ENCODE measurements at regions not wholly inside any gene's neighbourhood (a gene's known extent, or its start where the extent isn't known, plus 50 kb on each side); places are given as distances from the start of the nearest gene placed in this dataset.

- DNase-seq (ENCODE audit: low read depth in 2 of 2), result no peak
These were observed 159.4 kb upstream of the SMAD3 start for GRCh38 chr15:66905954-66906353.

GRCh38 chr15:66906668-66907614 is 158.5 kb upstream of the SMAD3 start:
- no peak for DNase-seq (ENCODE audit: low read depth in 2 of 2)

- DNase-seq (ENCODE audit: low read depth in 2 of 2), result no peak
These were observed 157.3 kb upstream of the SMAD3 start for GRCh38 chr15:66907826-66908743.

GRCh38 chr15:66908744-66909095 is 156.7 kb upstream of the SMAD3 start:
- no peak for DNase-seq (ENCODE audit: low read depth in 2 of 2)

- DNase-seq (ENCODE audit: low read depth in 2 of 2), result no peak
These were observed 156.0 kb upstream of the SMAD3 start for GRCh38 chr15:66909381-66909890.

- DNase-seq (ENCODE audit: low read depth in 2 of 2), result no peak
These were observed 154.2 kb upstream of the SMAD3 start for GRCh38 chr15:66911131-66911700.

- DNase-seq (ENCODE audit: low read depth in 2 of 2), result no peak
These were observed 153.4 kb upstream of the SMAD3 start for GRCh38 chr15:66912001-66912400.

- no peak for DNase-seq (ENCODE audit: low read depth in 2 of 2)
These were observed 153.0 kb upstream of the SMAD3 start for GRCh38 chr15:66912441-66912840.

- no peak for DNase-seq (ENCODE audit: low read depth in 2 of 2)
These were observed 147.4 kb upstream of the SMAD3 start for GRCh38 chr15:66917904-66918448.

GRCh38 chr15:66919421-66919820 is 146.0 kb upstream of the SMAD3 start:
- no peak for DNase-seq (ENCODE audit: low read depth in 2 of 2)

GRCh38 chr15:66921319-66921915 is 144.0 kb upstream of the SMAD3 start:
- DNase-seq (ENCODE audit: low read depth in 2 of 2), result no peak

GRCh38 chr15:66922608-66923007 is 142.8 kb upstream of the SMAD3 start:
- no peak for DNase-seq (ENCODE audit: low read depth in 2 of 2)

GRCh38 chr15:66923438-66923881 is 141.9 kb upstream of the SMAD3 start:
- DNase-seq (ENCODE audit: low read depth in 2 of 2), result no peak

- DNase-seq (ENCODE audit: low read depth in 2 of 2), result no peak
These were observed 140.5 kb upstream of the SMAD3 start for GRCh38 chr15:66924889-66925288.

- no peak for DNase-seq (ENCODE audit: low read depth in 2 of 2)
These were observed 139.7 kb upstream of the SMAD3 start for GRCh38 chr15:66925721-66926120.

- DNase-seq (ENCODE audit: low read depth in 2 of 2), result no peak
These were observed 138.0 kb upstream of the SMAD3 start for GRCh38 chr15:66927201-66928077.

GRCh38 chr15:66928101-66928500 is 137.3 kb upstream of the SMAD3 start:
- no peak for DNase-seq (ENCODE audit: low read depth in 2 of 2)

- DNase-seq (ENCODE audit: low read depth in 2 of 2), result no peak
These were observed 136.6 kb upstream of the SMAD3 start for GRCh38 chr15:66928784-66929183.

GRCh38 chr15:66929843-66930402 is 135.5 kb upstream of the SMAD3 start:
- DNase-seq (ENCODE audit: low read depth in 2 of 2), result no peak

All from stimulated activated CD8-positive, alpha-beta memory T cell treated with anti-CD3 and anti-CD28 coated beads, Interleukin-7, amount 100 ng/mL, for 1 hour (primary cell).